ENCODE measurements at regions not wholly inside any gene's neighbourhood (a gene's known extent, or its start where the extent isn't known, plus 50 kb on each side); places are given as distances from the start of the nearest gene placed in this dataset.

DNA sequence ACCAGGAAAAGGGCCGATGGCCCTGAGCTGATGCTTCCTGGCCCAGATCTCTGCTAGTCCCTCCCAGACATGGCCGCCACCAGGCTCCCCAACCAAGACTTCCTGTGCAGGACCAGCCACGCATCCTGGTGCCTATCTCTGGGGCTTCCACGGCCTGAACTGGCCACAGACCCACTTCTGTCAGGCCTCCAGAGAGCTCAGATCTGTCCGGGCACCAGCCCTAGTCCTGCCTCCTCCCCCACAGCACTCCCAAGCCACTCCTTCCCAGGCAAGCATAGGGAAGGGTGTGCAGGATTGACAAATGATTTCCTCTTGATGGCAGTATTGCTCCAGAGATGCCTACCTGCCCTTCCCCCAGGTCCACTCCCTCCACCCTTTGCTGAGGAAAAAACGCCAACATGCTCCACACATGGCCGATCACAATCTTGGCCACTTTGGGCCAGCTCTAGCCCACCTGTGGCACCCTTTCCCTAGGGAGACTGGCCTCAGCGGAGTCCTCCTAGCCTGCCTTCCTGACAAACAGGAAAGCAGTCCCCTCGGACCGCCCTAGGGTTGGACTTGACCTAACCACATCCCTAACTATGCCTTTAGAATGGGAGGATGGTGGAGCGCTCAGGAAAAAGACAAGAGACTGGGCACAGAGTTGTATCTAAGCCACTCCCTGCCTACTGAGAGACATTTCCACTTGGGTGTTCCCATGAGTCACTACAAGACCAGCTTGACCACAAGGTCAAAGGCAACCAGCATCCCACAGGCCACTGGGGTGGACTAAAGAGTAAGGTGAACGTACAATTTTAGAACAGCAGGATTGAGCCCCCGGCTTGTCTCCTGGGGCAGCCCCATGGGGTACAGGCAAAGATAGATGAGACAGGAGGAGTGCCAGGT, 277.5 kb upstream of the AGTR2 start:
- Mint-ChIP-seq H3K27ac (no peak overlapping the region), H3K4me1 (no peaks in the 10 kb centered on the region), H3K27me3 (ENCODE audit: low read depth) (no peaks in the 10 kb centered on the region), H3K4me3 (no peak overlapping the region), H3K36me3 (ENCODE audit: low read depth) (peaks cover 78% of the 10 kb centered on the region), H3K9me3 (peaks cover 74% of the 10 kb centered on the region)
- TF ChIP-seq, protein P1, sequence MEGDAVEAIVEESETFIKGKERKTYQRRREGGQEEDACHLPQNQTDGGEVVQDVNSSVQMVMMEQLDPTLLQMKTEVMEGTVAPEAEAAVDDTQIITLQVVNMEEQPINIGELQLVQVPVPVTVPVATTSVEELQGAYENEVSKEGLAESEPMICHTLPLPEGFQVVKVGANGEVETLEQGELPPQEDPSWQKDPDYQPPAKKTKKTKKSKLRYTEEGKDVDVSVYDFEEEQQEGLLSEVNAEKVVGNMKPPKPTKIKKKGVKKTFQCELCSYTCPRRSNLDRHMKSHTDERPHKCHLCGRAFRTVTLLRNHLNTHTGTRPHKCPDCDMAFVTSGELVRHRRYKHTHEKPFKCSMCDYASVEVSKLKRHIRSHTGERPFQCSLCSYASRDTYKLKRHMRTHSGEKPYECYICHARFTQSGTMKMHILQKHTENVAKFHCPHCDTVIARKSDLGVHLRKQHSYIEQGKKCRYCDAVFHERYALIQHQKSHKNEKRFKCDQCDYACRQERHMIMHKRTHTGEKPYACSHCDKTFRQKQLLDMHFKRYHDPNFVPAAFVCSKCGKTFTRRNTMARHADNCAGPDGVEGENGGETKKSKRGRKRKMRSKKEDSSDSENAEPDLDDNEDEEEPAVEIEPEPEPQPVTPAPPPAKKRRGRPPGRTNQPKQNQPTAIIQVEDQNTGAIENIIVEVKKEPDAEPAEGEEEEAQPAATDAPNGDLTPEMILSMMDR (IDR thresholded peaks at IDR 0.05; ENCODE audit: unreplicated experiment in 3 of 3) = no peak

DNA sequence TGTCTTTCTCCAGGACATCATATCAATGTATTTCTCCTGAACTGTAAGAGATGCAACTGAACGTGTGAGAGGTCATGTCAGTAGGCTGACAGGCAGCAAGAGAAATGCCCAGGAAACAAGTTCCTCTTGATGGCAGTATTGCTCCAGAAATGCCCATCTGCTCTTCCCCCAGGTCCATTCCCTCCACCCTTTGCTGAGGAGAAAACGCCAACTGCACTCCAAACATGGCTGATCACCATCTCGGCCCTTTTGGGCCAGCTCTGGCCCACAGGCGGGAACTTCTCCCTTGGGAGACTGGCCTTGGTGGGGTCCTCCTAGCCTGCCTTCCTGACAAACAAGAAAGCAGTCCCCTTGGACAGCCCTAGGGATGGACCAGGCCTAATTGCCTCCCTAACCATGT, 276.5 kb upstream of the AGTR2 start:
- H3K4me3 Mint-ChIP-seq = no peak overlapping the region
- peaks cover 86% of the 10 kb centered on the region for H3K36me3 Mint-ChIP-seq (ENCODE audit: low read depth)
- no peaks in the 10 kb centered on the region for H3K27me3 Mint-ChIP-seq (ENCODE audit: low read depth)
- peaks cover 81% of the 10 kb centered on the region for H3K9me3 Mint-ChIP-seq
- TF ChIP-seq, protein P1 (IDR thresholded peaks at IDR 0.05; ENCODE audit: unreplicated experiment in 3 of 3) = no peak
- H3K27ac Mint-ChIP-seq = no peak overlapping the region
- no peaks in the 10 kb centered on the region for H3K4me1 Mint-ChIP-seq

DNA sequence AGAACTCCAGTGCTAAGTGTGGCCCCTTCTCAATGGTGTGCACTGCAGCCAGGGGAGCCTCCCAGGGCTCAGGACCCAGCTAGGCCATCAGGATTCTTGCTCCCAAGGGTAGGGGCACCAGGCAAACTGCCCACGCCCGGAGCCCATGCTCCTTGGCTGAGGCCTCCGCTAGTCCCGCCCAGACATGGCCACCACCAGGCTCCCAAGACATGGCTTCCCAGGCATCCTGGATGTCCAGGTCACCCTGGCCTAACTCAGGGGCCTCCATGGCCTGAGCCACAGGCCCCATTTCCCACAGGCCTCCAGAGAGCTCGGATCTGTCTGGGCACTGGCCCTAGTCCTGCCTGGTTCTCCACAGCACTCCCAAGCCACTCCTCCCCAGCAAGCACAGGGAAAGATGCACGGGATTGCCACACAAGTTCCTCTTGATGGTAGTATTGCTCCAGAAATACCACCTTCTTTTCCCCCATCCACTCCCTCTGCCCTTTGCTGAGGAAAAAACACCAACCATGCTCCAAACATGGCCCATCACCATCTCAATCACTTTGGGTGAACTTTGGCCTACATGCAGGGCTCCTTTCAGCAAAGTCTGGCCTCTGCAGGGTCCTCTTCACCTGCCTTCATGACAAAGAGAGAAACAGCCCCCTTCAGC, 274.7 kb upstream of the AGTR2 start:
- no peak overlapping the region for H3K27ac Mint-ChIP-seq
- TF ChIP-seq, protein P1 (IDR thresholded peaks at IDR 0.05; ENCODE audit: unreplicated experiment in 3 of 3) = no peak
- H3K9me3 Mint-ChIP-seq = peaks cover 69% of the 10 kb centered on the region
- peaks cover 83% of the 10 kb centered on the region for H3K36me3 Mint-ChIP-seq (ENCODE audit: low read depth)
- no peak overlapping the region for H3K4me3 Mint-ChIP-seq
- H3K4me1 Mint-ChIP-seq = no peaks in the 10 kb centered on the region
- no peaks in the 10 kb centered on the region for H3K27me3 Mint-ChIP-seq (ENCODE audit: low read depth)

DNA sequence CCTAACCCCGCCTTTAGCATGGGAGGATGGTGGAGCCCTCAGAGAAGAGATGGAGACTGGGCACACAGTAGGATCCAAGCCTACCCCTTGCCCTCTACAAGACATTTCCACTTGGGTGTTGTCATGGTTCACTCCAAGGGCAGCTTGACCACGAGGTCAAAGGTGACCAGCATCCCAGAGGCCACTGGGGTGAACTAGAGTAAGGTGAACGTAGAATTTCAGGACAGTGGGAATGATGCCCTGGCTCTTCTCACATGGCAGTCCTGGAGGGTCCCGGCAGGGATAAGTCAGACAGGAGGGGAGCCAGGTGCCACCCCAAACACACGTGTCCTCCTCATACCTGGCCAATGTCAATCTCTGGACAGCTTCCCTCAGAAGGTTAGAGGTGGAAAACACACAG, 274.2 kb upstream of the AGTR2 start:
- Mint-ChIP-seq H3K4me3 (no peak overlapping the region), H3K27ac (no peak overlapping the region), H3K4me1 (no peaks in the 10 kb centered on the region), H3K36me3 (ENCODE audit: low read depth) (peaks cover 77% of the 10 kb centered on the region), H3K9me3 (peaks cover 63% of the 10 kb centered on the region), H3K27me3 (ENCODE audit: low read depth) (no peaks in the 10 kb centered on the region)
- TF ChIP-seq, protein P1 (IDR thresholded peaks at IDR 0.05; ENCODE audit: unreplicated experiment in 3 of 3) = no peak

DNA sequence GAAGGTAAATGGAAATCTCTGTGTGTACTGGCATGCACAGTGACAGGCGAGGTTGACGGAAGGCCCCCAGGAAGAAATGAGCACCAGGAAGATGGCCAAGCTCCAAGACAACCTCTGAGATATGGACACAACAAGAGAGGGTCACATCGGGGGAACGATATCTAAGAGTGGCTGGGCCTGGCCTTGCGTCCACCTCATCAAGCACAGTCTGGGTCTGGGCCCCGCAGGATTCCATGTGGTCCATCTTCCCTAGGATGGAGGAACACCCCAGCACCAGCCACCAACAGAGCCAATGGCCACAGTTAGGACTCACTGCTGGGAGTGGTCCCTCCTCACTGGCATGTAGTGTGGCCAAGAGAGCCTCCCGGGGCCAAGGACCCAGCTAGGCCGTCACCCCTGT, 272.6 kb upstream of the AGTR2 start:
- TF ChIP-seq, protein P1 (IDR thresholded peaks at IDR 0.05; ENCODE audit: unreplicated experiment in 3 of 3) = no peak
- H3K36me3 Mint-ChIP-seq (ENCODE audit: low read depth) = peaks cover 80% of the 10 kb centered on the region
- peaks cover 59% of the 10 kb centered on the region for H3K9me3 Mint-ChIP-seq
- no peak overlapping the region for H3K4me3 Mint-ChIP-seq
- no peak overlapping the region for H3K27ac Mint-ChIP-seq
- H3K4me1 Mint-ChIP-seq = no peaks in the 10 kb centered on the region
- H3K27me3 Mint-ChIP-seq (ENCODE audit: low read depth) = no peaks in the 10 kb centered on the region
